GM10248 (cell line): ENCODE measurements at regions not wholly inside any gene's neighbourhood (a gene's known extent, or its start where the extent isn't known, plus 50 kb on each side); places are given as distances from the start of the nearest gene placed in this dataset.

Experiments
- CTCF ChIA-PET: fragments of 300-600 bp; sonication (Branson Sonifier 250); formaldehyde crosslinking; extraction: SDS; loops from one replicate; lab custom pipeline; 2021; ENCODE audit warnings: antibody characterized with exemption; lab: Yijun Ruan, JAX
- POLR2A ChIA-PET: fragments of 350-650 bp; sonication (Branson Sonifier 250); formaldehyde crosslinking; extraction: SDS; loops from one replicate; lab custom pipeline; 2020; ENCODE audit warnings: antibody characterized with exemption; lab: Yijun Ruan, JAX
- DNase-seq: peaks from one replicate; pipeline ENCODE4 v3.0.0; 2012; ENCODE audit errors: extremely low spot score
- CTCF ChIP-seq: IDR thresholded peaks from 2 replicates; pipeline ENCODE4 v1.5.1; 2012; ENCODE audit warnings: mild to moderate bottlenecking, low read depth; ENCODE audit errors: extremely low read depth, missing control alignments, control extremely low read depth

- DNase-seq, result no peak
- POLR2A ChIA-PET, result no interaction called here
- TF ChIP-seq CTCF, result no peak
- CTCF ChIA-PET, result no interaction called here
Measured at GRCh38 chr16:80048250-80048649, 447.7 kb upstream of the MAF start.

GRCh38 chr16:80047842-80048241 lies 447.3 kb upstream of the MAF start:
- CTCF ChIA-PET, result interaction anchor here (1.6 kb wide), 1 partner anchor 8 kb away, joined by 5 read pairs; no protein-coding TSS in a partner anchor
- POLR2A ChIA-PET, result no interaction called here
- TF ChIP-seq CTCF, result no peak
- no peak for DNase-seq

GRCh38 chr16:80046848-80047247 lies 446.3 kb upstream of the MAF start:
- CTCF ChIA-PET, result interaction anchor here (1.6 kb wide), 2 partner anchors 9 to 17 kb away, joined by 3 to 5 read pairs; no protein-coding TSS in a partner anchor
- POLR2A ChIA-PET, result no interaction called here
- no peak for DNase-seq

GRCh38 chr16:80046261-80046660 lies 445.7 kb upstream of the MAF start:
- no peak for TF ChIP-seq CTCF
- DNase-seq, result no peak
- ChIA-PET CTCF (interaction anchor here (1.6 kb wide), 2 partner anchors 9 to 16 kb away, joined by 3 to 5 read pairs; no protein-coding TSS in a partner anchor), POLR2A (no interaction called here)

More at GRCh38 chr16:80046848-80047247, 446.3 kb upstream of the MAF start:
- no peak for TF ChIP-seq CTCF

- POLR2A ChIA-PET, result no interaction called here
- CTCF ChIA-PET, result interaction anchor here (1.6 kb wide), 1 partner anchor 16 kb away, joined by 3 read pairs; no protein-coding TSS in a partner anchor
- no peak for TF ChIP-seq CTCF
- DNase-seq, result no peak
Measured at GRCh38 chr16:80045861-80046260, 445.3 kb upstream of the MAF start.

GRCh38 chr16:80041410-80041809 lies 440.9 kb upstream of the MAF start:
- ChIA-PET CTCF (no interaction called here), POLR2A (no interaction called here)
- DNase-seq, result no peak
- no peak for TF ChIP-seq CTCF
